H9 (cell line): ENCODE measurements at regions not wholly inside any gene's neighbourhood (a gene's known extent, or its start where the extent isn't known, plus 50 kb on each side); places are given as distances from the start of the nearest gene placed in this dataset.
A peak's percentile ranks its signal among the peaks of the same experiment; 100 is the strongest.
"Not testable (repeated sequence)": the region's sequence is repeated elsewhere in the genome, so short reads cannot be mapped to it uniquely, and the experiment has no call there.

Source experiments
- DNase-seq: peaks from one replicate; pipeline ENCODE4 v3.0.0-alpha.2; 2017
- H2AFZ ChIP-seq: one replicate; pipeline ENCODE4 v1.6.1; 2013; ENCODE audit warnings: mild to moderate bottlenecking, low read length, control low read depth, moderate library complexity
- H2AK5ac ChIP-seq: 2 replicates; pipeline ENCODE4 v1.6.1; 2013; ENCODE audit warnings: low read length, control low read depth, mixed read lengths; ENCODE audit not compliant: insufficient read length
- H2BK120ac ChIP-seq: one replicate; pipeline ENCODE4 v1.6.1; 2013; ENCODE audit warnings: low read depth, mild to moderate bottlenecking, low read length, control low read depth, inconsistent platforms; ENCODE audit not compliant: poor library complexity, severe bottlenecking
- H2BK12ac ChIP-seq: 2 replicates; pipeline ENCODE4 v1.6.1; 2013; ENCODE audit warnings: low read length, control low read depth, mixed read lengths, low read depth; ENCODE audit not compliant: insufficient read length
- H2BK15ac ChIP-seq: 2 replicates; pipeline ENCODE4 v1.6.1; 2013; ENCODE audit warnings: low read depth, low read length, control low read depth
- H2BK20ac ChIP-seq: one replicate; pipeline ENCODE4 v1.6.1; 2013; ENCODE audit warnings: low read depth, mild to moderate bottlenecking, low read length, control low read depth, inconsistent platforms; ENCODE audit not compliant: poor library complexity, severe bottlenecking
- H2BK5ac ChIP-seq: 2 replicates; pipeline ENCODE4 v1.6.1; 2013; ENCODE audit warnings: low read length, control low read depth, mixed read lengths; ENCODE audit not compliant: insufficient read length
- H3K14ac ChIP-seq: 2 replicates; pipeline ENCODE4 v1.6.1; 2013; ENCODE audit warnings: low read length, control low read depth; ENCODE audit not compliant: insufficient read depth
- H3K18ac ChIP-seq: 2 replicates; pipeline ENCODE4 v1.6.1; 2013; ENCODE audit warnings: low read depth, mild to moderate bottlenecking, mixed read lengths, low read length, control low read depth; ENCODE audit not compliant: insufficient read length
- H3K23ac ChIP-seq: 2 replicates; pipeline ENCODE4 v1.6.1; 2013; ENCODE audit warnings: low read length, control low read depth, mixed read lengths, low read depth; ENCODE audit not compliant: insufficient read length
- H3K23me2 ChIP-seq: 2 replicates; pipeline ENCODE4 v1.6.1; 2013; ENCODE audit warnings: low read depth, mild to moderate bottlenecking, mixed read lengths, low read length, control low read depth; ENCODE audit not compliant: insufficient read length, poor library complexity, severe bottlenecking
- H3K27ac ChIP-seq: 2 replicates; pipeline ENCODE4 v1.5.1; 2013; ENCODE audit warnings: low read length, control low read depth, mixed read lengths, low read depth; ENCODE audit not compliant: insufficient read length
- H3K27me3 ChIP-seq: 2 replicates; pipeline ENCODE4 v1.6.1; 2013; ENCODE audit warnings: low read length, control low read depth, inconsistent platforms; ENCODE audit not compliant: insufficient read depth
- H3K4ac ChIP-seq: 2 replicates; pipeline ENCODE4 v1.6.1; 2013; ENCODE audit warnings: low read depth, mild to moderate bottlenecking, control low read depth, inconsistent platforms, low read length, moderate library complexity
- H3K4me1 ChIP-seq: 2 replicates; pipeline ENCODE4 v1.6.1; 2013; ENCODE audit warnings: low read length, control low read depth, inconsistent platforms; ENCODE audit not compliant: insufficient read depth
- H3K4me2 ChIP-seq: 2 replicates; pipeline ENCODE4 v1.6.1; 2013; ENCODE audit warnings: low read length, control low read depth, mixed read lengths; ENCODE audit not compliant: insufficient read length, insufficient read depth
- H3K56ac ChIP-seq: 2 replicates; pipeline ENCODE4 v1.6.1; 2013; ENCODE audit warnings: low read depth, mild to moderate bottlenecking, mixed read lengths, low read length, control low read depth; ENCODE audit not compliant: insufficient read length
- H3K79me1 ChIP-seq: 2 replicates; pipeline ENCODE4 v1.6.1; 2013; ENCODE audit warnings: low read depth, mild to moderate bottlenecking, moderate library complexity, low read length, control low read depth, inconsistent platforms; ENCODE audit not compliant: insufficient read depth, poor library complexity, severe bottlenecking
- H3K79me2 ChIP-seq: 2 replicates; pipeline ENCODE4 v1.6.1; 2013; ENCODE audit warnings: low read length, control low read depth, inconsistent platforms; ENCODE audit not compliant: insufficient read depth
- H3K9ac ChIP-seq: 2 replicates; pipeline ENCODE4 v1.6.1; 2013; ENCODE audit warnings: low read length, control low read depth, mixed read lengths; ENCODE audit not compliant: insufficient read length; ENCODE audit errors: extremely low read depth
- H3K9me3 ChIP-seq: one replicate; pipeline ENCODE4 v1.6.1; 2013; ENCODE audit warnings: low read depth, low read length, inconsistent platforms; ENCODE audit not compliant: control insufficient read depth
- H3T11ph ChIP-seq: one replicate; pipeline ENCODE4 v1.6.1; 2013; ENCODE audit warnings: mild to moderate bottlenecking, low read length, control low read depth, inconsistent platforms
- H4K20me1 ChIP-seq: one replicate; pipeline ENCODE4 v1.6.1; 2013; ENCODE audit not compliant: control insufficient read depth, insufficient read length, insufficient read depth
- H4K5ac ChIP-seq: 2 replicates; pipeline ENCODE4 v1.6.1; 2013; ENCODE audit warnings: low read depth, mild to moderate bottlenecking, mixed read lengths, low read length, control low read depth; ENCODE audit not compliant: insufficient read length
- H4K8ac ChIP-seq: replicated peaks from 2 replicates; pipeline ENCODE4 v1.6.1; 2013; ENCODE audit warnings: low read length, control low read depth, mixed read lengths, low read depth; ENCODE audit not compliant: insufficient read length
- H4K91ac ChIP-seq: 2 replicates; pipeline ENCODE4 v1.6.1; 2013; ENCODE audit warnings: low read depth, mild to moderate bottlenecking, moderate library complexity, mixed read lengths, low read length, control low read depth; ENCODE audit not compliant: insufficient read length
- H3K27ac Mint-ChIP-seq, 3 experiments: 2 replicates in 2 of 3; 3 replicates in 1 of 3; pipeline ENCODE4 v1.8.0; 2020 to 2021; ENCODE audit warnings: mixed read lengths in 3 of 3, mild to moderate bottlenecking in 1 of 3, moderate library complexity in 1 of 3
- H3K27me3 Mint-ChIP-seq: 2 replicates; pipeline ENCODE4 v1.8.0; 2021; ENCODE audit warnings: low read depth, mild to moderate bottlenecking, moderate library complexity, mixed read lengths
- H3K36me3 Mint-ChIP-seq, 3 experiments: 2 replicates in 2 of 3; 3 replicates in 1 of 3; pipeline ENCODE4 v1.8.0; 2020 to 2021; ENCODE audit warnings: low read depth in 3 of 3, mixed read lengths in 3 of 3; ENCODE audit not compliant: insufficient read depth in 1 of 3
- H3K4me1 Mint-ChIP-seq, 2 experiments: 2 replicates each; pipeline ENCODE4 v1.8.0; 2020; ENCODE audit warnings: mixed read lengths in 2 of 2
- H3K4me3 Mint-ChIP-seq, 2 experiments: 2 replicates in 1 of 2; 3 replicates in 1 of 2; pipeline ENCODE4 v1.8.0; 2020 to 2021; ENCODE audit warnings: mild to moderate bottlenecking in 2 of 2, mixed read lengths in 2 of 2, moderate library complexity in 1 of 2
- H3K9me3 Mint-ChIP-seq, 2 experiments: 2 replicates in 1 of 2; 3 replicates in 1 of 2; pipeline ENCODE4 v1.8.0; 2020; ENCODE audit warnings: mild to moderate bottlenecking in 2 of 2, mixed read lengths in 2 of 2, moderate library complexity in 1 of 2
- WGBS: extraction: QIAGEN DNeasy Blood & Tissue Kit; methylation state at CpG from one replicate; pipeline ENCODE4 v1.1.7; 2013; ENCODE audit warnings: missing lambda C conversion rate, low lambda C conversion rate, mixed read lengths; ENCODE audit not compliant: insufficient read length; ENCODE audit errors: extremely low coverage; 5-methylcytosine and 5-hydroxymethylcytosine counted together
- TF ChIP-seq, protein P1 (sequence below): fragments of 200-600 bp; sonication (generic); conservative IDR thresholded peaks from 3 replicates; pipeline ENCODE4 v1.8.0; 2021; ENCODE audit warnings: antibody characterized with exemption, mild to moderate bottlenecking

DNA sequence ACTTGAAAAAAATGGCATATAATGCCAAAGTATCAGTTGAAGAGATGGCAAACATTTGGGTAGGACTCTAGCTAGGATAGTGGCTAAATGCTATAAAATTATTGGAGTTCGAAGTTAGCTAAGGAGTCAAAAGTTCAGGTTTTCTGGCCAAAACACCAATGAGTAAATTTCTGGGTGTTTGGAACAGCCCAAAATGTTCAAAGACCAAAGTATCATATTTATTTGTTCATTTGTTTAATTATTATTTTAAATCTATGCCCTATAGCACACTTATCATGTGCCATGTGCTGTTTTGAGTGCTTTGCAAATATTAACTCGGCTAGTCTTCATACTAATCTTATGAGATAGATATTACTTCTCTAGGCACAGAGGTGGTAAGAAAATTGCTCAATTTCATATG, 285.5 kb downstream of the TEX13C start:
- H3K79me2 ChIP-seq = no peaks in the 10 kb centered on the region
- H2BK15ac ChIP-seq = no peak overlapping the region
- Mint-ChIP-seq H3K4me3 (no peak overlapping the region), H3K4me1 (no peaks in the 10 kb centered on the region), H3K36me3 (peaks cover 0 to 1% (median 0%) of the 10 kb centered on the region in 3 experiments; a peak in 2 of 7 replicates), H3K27me3 (no peaks in the 10 kb centered on the region), H3K27ac (no peak overlapping the region), H3K9me3 (peaks cover 2 to 15% of the 10 kb centered on the region in 2 experiments; a peak in 4 of 5 replicates)
- H2BK12ac ChIP-seq = no peak overlapping the region
- H3K4me1 ChIP-seq = no peaks in the 10 kb centered on the region
- H3T11ph ChIP-seq = no peak overlapping the region
- H3K27ac ChIP-seq = no peak overlapping the region
- no peak overlapping the region for H3K14ac ChIP-seq
- no peak overlapping the region for H3K23ac ChIP-seq
- no peak overlapping the region for H3K4me2 ChIP-seq
- no peaks in the 10 kb centered on the region for H3K23me2 ChIP-seq
- H3K27me3 ChIP-seq = no peaks in the 10 kb centered on the region
- H4K91ac ChIP-seq = no peak overlapping the region
- no CpG with 5 or more reads among the region's 2 CpGs for WGBS
- H2BK5ac ChIP-seq = no peak overlapping the region
- no peak overlapping the region for H3K18ac ChIP-seq
- no peak overlapping the region for H2BK120ac ChIP-seq
- H4K20me1 ChIP-seq = no peaks in the 10 kb centered on the region
- no peak for DNase-seq
- H3K9me3 ChIP-seq = no peaks in the 10 kb centered on the region
- no peak overlapping the region for H3K9ac ChIP-seq
- TF ChIP-seq, protein P1, sequence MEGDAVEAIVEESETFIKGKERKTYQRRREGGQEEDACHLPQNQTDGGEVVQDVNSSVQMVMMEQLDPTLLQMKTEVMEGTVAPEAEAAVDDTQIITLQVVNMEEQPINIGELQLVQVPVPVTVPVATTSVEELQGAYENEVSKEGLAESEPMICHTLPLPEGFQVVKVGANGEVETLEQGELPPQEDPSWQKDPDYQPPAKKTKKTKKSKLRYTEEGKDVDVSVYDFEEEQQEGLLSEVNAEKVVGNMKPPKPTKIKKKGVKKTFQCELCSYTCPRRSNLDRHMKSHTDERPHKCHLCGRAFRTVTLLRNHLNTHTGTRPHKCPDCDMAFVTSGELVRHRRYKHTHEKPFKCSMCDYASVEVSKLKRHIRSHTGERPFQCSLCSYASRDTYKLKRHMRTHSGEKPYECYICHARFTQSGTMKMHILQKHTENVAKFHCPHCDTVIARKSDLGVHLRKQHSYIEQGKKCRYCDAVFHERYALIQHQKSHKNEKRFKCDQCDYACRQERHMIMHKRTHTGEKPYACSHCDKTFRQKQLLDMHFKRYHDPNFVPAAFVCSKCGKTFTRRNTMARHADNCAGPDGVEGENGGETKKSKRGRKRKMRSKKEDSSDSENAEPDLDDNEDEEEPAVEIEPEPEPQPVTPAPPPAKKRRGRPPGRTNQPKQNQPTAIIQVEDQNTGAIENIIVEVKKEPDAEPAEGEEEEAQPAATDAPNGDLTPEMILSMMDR = no peak
- H3K4ac ChIP-seq = no peak overlapping the region
- no peak overlapping the region for H4K8ac ChIP-seq
- no peak overlapping the region for H2AFZ ChIP-seq
- H2AK5ac ChIP-seq = no peak overlapping the region
- no peak overlapping the region for H4K5ac ChIP-seq
- no peaks in the 10 kb centered on the region for H3K79me1 ChIP-seq
- no peak overlapping the region for H2BK20ac ChIP-seq
- H3K56ac ChIP-seq = no peak overlapping the region

DNA sequence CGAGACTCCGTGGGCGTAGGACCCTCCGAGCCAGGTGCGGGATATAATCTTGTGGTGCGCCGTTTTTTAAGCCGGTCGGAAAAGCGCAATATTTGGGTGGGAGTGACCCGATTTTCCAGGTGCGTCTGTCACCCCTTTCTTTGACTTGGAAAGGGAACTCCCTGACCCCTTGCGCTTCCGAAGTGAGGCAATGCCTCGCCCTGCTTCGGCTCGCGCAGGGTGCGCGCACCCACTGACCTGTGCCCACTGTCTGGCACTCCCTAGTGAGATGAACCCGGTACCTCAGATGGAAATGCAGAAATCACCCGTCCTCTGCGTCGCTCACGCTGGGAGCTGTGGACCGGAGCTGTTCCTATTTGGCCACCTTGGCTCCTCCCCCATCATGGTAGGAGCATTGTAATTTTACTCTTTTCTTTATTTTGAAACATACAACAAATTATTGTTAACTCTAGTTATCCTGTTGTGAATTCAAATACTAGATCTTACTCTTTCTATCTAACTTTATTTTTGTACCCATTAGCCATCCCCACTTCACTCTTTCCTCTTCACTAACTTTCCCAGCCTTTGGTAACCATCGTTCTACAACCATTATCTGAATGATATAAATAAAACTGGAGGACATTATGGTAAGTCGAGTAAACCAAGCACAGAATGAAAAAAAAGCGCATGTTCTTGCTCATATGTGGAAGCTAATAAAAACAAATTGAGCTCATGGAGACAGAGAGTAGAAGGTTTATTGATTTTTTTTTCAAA, 295.1 kb downstream of the TEX13C start:
- no CpG with 5 or more reads among the region's 29 CpGs for WGBS
- not testable (repeated sequence) for H3K9me3 ChIP-seq, H3K36me3 Mint-ChIP-seq, H2AFZ ChIP-seq, H3K9ac ChIP-seq, H3K4me2 ChIP-seq, H4K91ac ChIP-seq, H2BK120ac ChIP-seq, H2AK5ac ChIP-seq, H3K23ac ChIP-seq, H2BK15ac ChIP-seq, H3K23me2 ChIP-seq, DNase-seq, H3K4ac ChIP-seq, H4K5ac ChIP-seq, H4K8ac ChIP-seq, H3K27me3 Mint-ChIP-seq, H3K79me2 ChIP-seq, H3K4me1 ChIP-seq, H3K56ac ChIP-seq, H2BK5ac ChIP-seq, H3K18ac ChIP-seq, H3K79me1 ChIP-seq, H3K14ac ChIP-seq, H3T11ph ChIP-seq, H3K27me3 ChIP-seq, H2BK12ac ChIP-seq, H4K20me1 ChIP-seq, H3K4me1 Mint-ChIP-seq, H3K27ac ChIP-seq, H2BK20ac ChIP-seq
- peak overlapping the region in 2 of 3 experiments; percentile 34 to 73; a peak in 1 of 7 replicates for H3K27ac Mint-ChIP-seq
- peak overlapping the region; percentile 2 to 45; a peak in 3 of 5 replicates for H3K4me3 Mint-ChIP-seq
- peaks cover 14 to 15% of the 10 kb centered on the region in 2 experiments; a peak in 4 of 5 replicates for H3K9me3 Mint-ChIP-seq
